ENCODE measurements at regions not wholly inside any gene's neighbourhood (a gene's known extent, or its start where the extent isn't known, plus 50 kb on each side); places are given as distances from the start of the nearest gene placed in this dataset.

GRCh38 chr4:36687681-36688080 is 406.3 kb downstream of the DTHD1 start:
- Histone ChIP-seq H3K4me2 (ENCODE audit: insufficient read depth, low read length) (no peak overlapping the region), H2AFZ (ENCODE audit: low read depth, low read length) (no peak overlapping the region), H3K36me3 (ENCODE audit: control insufficient read depth, insufficient read depth, low read length) (no peaks in the 10 kb centered on the region), H3K4me3 (no peak overlapping the region), H3K4me1 (replicated peaks in 1 of 2; ENCODE audit: control insufficient read depth in 2 of 2, insufficient read depth in 2 of 2, low read length in 2 of 2) (no peaks in the 10 kb centered on the region), H4K20me1 (replicated peaks; ENCODE audit: control insufficient read depth, insufficient read depth, low read length) (no peaks in the 10 kb centered on the region), H3K9me3 (replicated peaks; ENCODE audit: control insufficient read depth, insufficient read depth, low read depth, low read length) (no peaks in the 10 kb centered on the region), H3K27me3 (ENCODE audit: control insufficient read depth in 2 of 2, insufficient read depth in 2 of 2, low read length in 2 of 2) (no peaks in the 10 kb centered on the region), H3K79me2 (ENCODE audit: control insufficient read depth, insufficient read depth, low read length) (no peaks in the 10 kb centered on the region), H3K9me1 (ENCODE audit: control insufficient read depth, insufficient read depth, low read length) (no peaks in the 10 kb centered on the region), H3K9ac (ENCODE audit: insufficient read depth in 1 of 2, low read depth in 2 of 2, low read length in 2 of 2) (no peak overlapping the region), H3K27ac (ENCODE audit: extremely low read depth, low read depth, low read length) (no peak overlapping the region)
- DNase-seq (ENCODE audit: extremely low read depth in 1 of 4, low spot score in 3 of 4) (no peak), FAIRE-seq (no peak), ATAC-seq (no peak)
- POLR2A ChIA-PET = no interaction called here
- in situ Hi-C loops (cut with MboI) (no loop called here), intact Hi-C loops (cut with micrococcal nuclease) (no loop called here)
- BruUV-seq (replicated peaks) = no TSS peak
- 0% methylated on average over 1 of the region's 1 CpG for WGBS (ENCODE audit: insufficient coverage, low coverage, missing lambda C conversion rate)
- CTCF ChIA-PET (ENCODE audit: low intra/inter-chr PET ratio) = no interaction called here
- TF ChIP-seq NCOA4 (IDR thresholded peaks at IDR 0.05; ENCODE audit: partially characterized antibody) (no peak), DEAF1 (CRISPR knock-in tag; IDR thresholded peaks at IDR 0.05) (no peak), SMC3 (conservative IDR thresholded peaks at IDR 0.05; ENCODE audit: insufficient read depth, low read depth, low read length) (no peak), ZNF165 (CRISPR knock-in tag; IDR thresholded peaks at IDR 0.05; ENCODE audit: borderline replicate concordance) (no peak), MGA (IDR thresholded peaks at IDR 0.05) (no peak), CLOCK (CRISPR knock-in tag; IDR thresholded peaks at IDR 0.05; ENCODE audit: borderline replicate concordance) (no peak), RNF2 (IDR thresholded peaks at IDR 0.05) (no peak)
